Ectodermal cell (in vitro differentiated cells): ENCODE measurements at regions not wholly inside any gene's neighbourhood (a gene's known extent, or its start where the extent isn't known, plus 50 kb on each side); places are given as distances from the start of the nearest gene placed in this dataset.

Experiments used
- H3K27ac ChIP-seq: 2 replicates; pipeline ENCODE4 v1.7.0; 2013; ENCODE audit warnings: mild to moderate bottlenecking, low read depth, low read length; ENCODE audit not compliant: insufficient read depth, poor library complexity, severe bottlenecking
- H3K27me3 ChIP-seq: 2 replicates; pipeline ENCODE4 v1.7.0; 2013; ENCODE audit warnings: mild to moderate bottlenecking, low read length; ENCODE audit not compliant: insufficient read depth, control insufficient read depth, poor library complexity, severe bottlenecking
- H3K36me3 ChIP-seq: one replicate; pipeline ENCODE4 v1.7.0; 2013; ENCODE audit warnings: low read length; ENCODE audit not compliant: control insufficient read depth, insufficient read depth
- H3K4me1 ChIP-seq: one replicate; pipeline ENCODE4 v1.7.0; 2013; ENCODE audit warnings: low read length; ENCODE audit not compliant: control insufficient read depth, insufficient read depth
- H3K4me3 ChIP-seq: 2 replicates; pipeline ENCODE4 v1.7.0; 2013; ENCODE audit warnings: low read depth, low read length, control low read depth; ENCODE audit not compliant: insufficient read depth
- H3K9me3 ChIP-seq: 2 replicates; pipeline ENCODE4 v1.7.0; 2013; ENCODE audit warnings: mild to moderate bottlenecking, low read length, moderate library complexity; ENCODE audit not compliant: control insufficient read depth
- WGBS, 2 experiments: methylation state at CpG; one replicate each; pipeline ENCODE4 v1.1.7; 2013; ENCODE audit warnings: missing lambda C conversion rate in 2 of 2; 5-methylcytosine and 5-hydroxymethylcytosine counted together

- H3K9me3 ChIP-seq: no peaks in the 10 kb centered on the region
- no peak overlapping the region for H3K4me3 ChIP-seq
- H3K4me1 ChIP-seq: no peaks in the 10 kb centered on the region
- H3K27me3 ChIP-seq: no peaks in the 10 kb centered on the region
- H3K27ac ChIP-seq: no peak overlapping the region
- no peaks in the 10 kb centered on the region for H3K36me3 ChIP-seq
- WGBS, 2 experiments: 90 to 91% methylated on average over 9 of the region's 9 CpGs
Observed at GRCh38 chr20:50280851-50281655, 90.4 kb downstream of the CEBPB start.

DNA sequence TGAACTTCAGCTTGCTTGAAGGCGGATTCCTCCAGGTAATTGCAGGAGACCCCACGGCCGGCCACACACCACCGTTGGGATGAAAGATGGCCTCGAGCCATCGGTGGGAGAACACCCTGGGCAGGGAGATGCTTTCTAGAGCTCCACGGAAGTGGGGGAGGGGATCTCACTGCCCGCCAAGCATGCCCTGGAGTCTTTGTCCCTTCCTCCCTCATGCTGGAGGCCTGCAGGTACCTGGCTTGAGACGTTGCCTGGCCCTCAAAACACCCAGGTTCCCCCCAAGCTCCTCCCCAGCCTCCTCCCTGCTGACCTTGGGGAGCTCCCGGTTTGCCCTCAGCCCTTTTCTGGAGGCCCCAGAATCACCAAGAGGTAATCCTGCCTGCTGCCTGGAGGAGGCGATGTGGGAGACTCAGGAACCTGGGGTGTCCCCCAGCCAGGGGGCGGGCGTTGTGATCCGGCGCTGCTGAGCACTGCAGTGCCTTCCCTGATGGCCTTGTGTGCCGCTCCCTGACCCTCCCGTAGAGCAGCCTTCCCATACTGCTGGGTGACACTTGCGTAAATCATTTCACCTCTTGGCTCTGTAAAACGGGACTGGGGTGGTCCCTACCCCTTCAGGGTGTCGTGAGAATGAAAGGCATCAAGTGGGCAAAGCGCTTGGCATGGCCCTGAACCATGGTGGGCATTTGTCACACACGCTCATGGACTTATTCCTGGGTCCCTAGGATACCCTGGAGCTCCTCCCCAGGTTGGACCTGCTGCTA lies 91.4 kb downstream of the CEBPB start:
- Histone ChIP-seq H3K36me3 (no peaks in the 10 kb centered on the region), H3K9me3 (no peaks in the 10 kb centered on the region), H3K27me3 (no peaks in the 10 kb centered on the region), H3K27ac (no peak overlapping the region), H3K4me1 (no peaks in the 10 kb centered on the region), H3K4me3 (no peak overlapping the region)
- WGBS, 2 experiments: 85 to 88% methylated on average over 22 of the region's 22 CpGs

DNA sequence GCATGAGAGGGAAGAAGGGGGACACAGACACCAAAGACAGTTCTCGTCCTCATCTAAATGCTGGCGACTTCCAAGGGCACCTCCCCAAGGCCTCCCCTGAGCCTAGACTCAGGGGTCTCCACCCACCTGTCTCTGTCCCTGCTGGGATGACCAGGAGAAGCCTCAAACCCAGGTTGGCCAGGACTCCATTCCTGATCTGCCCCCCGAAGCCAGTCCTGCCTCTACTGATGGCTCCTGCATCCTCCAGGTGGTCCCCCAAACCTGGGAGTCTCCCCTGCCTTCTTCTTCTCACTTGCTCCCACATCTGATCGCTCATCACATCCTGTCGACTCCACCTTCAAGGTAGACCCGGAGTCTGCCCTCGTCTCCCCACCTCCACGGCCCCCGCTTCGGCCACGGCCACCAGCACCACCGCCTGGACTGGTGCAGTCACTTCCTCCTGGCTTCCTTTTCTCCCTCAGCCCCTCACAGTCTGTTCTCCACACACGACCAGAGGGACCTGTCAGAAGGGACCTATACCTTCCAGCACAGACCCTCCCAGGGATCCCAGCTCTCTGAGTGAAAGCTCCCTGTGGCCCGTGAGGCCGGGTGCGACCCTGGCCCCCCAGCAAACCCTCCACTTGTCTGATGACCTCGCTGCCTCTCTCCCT lies 92.1 kb downstream of the CEBPB start:
- H3K4me1 ChIP-seq: no peaks in the 10 kb centered on the region

GRCh38 chr20:50283370-50283769 lies 92.7 kb downstream of the CEBPB start:
- H3K27ac ChIP-seq: no peak overlapping the region
- no peak overlapping the region for H3K4me3 ChIP-seq
- 78 to 89% methylated on average over 7 of the region's 7 CpGs for WGBS, 2 experiments
- H3K4me1 ChIP-seq: no peaks in the 10 kb centered on the region
- H3K36me3 ChIP-seq: no peaks in the 10 kb centered on the region
- no peaks in the 10 kb centered on the region for H3K9me3 ChIP-seq
- no peaks in the 10 kb centered on the region for H3K27me3 ChIP-seq

More for the DNA sequence above, 92.1 kb downstream of the CEBPB start:
- Histone ChIP-seq H3K36me3 (no peaks in the 10 kb centered on the region), H3K9me3 (no peaks in the 10 kb centered on the region), H3K27me3 (no peaks in the 10 kb centered on the region), H3K27ac (no peak overlapping the region), H3K4me3 (no peak overlapping the region)
- 90 to 91% methylated on average over 17 of the region's 17 CpGs for WGBS, 2 experiments

- Histone ChIP-seq H3K27ac (no peak overlapping the region), H3K27me3 (no peaks in the 10 kb centered on the region), H3K36me3 (no peaks in the 10 kb centered on the region), H3K4me3 (no peak overlapping the region), H3K9me3 (no peaks in the 10 kb centered on the region), H3K4me1 (no peaks in the 10 kb centered on the region)
- 86 to 90% methylated on average over 24 of the region's 24 CpGs for WGBS, 2 experiments
Observed at GRCh38 chr20:50283922-50284810, 93.5 kb downstream of the CEBPB start.

DNA sequence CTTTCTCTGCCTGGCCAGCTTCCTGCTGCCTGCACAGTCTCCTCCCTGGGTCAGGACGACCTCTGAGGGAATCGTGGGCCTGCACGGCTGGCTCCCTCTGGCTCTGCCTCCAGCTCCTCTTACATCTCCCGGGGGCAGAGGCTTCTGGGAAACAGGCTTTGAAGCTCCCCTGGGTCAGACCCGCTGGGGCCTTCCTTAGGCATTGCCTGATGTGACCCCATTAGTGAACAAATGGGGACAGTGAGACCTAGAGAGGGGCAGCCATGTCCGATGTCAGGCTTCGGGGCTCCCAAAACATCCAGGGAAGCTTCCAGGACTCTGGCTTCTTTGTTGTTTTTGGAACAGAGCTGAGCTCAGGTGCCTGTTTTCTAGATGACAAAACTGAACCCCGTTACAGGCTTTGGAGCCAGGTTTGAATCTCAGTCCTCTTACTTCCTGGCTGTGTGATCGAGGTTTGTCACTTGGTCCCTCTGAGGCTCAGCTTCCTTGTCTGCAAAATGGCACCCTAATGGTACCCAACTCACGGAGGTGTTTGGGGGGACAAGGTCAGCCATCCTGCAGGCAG lies 94.3 kb downstream of the CEBPB start:
- H3K4me3 ChIP-seq: no peak overlapping the region
- WGBS, 2 experiments: 79 to 84% methylated on average over 10 of the region's 10 CpGs
- H3K4me1 ChIP-seq: no peaks in the 10 kb centered on the region
- no peaks in the 10 kb centered on the region for H3K36me3 ChIP-seq
- no peak overlapping the region for H3K27ac ChIP-seq
- H3K9me3 ChIP-seq: no peaks in the 10 kb centered on the region
- no peaks in the 10 kb centered on the region for H3K27me3 ChIP-seq

GRCh38 chr20:50285376-50286173 lies 94.9 kb downstream of the CEBPB start:
- Histone ChIP-seq H3K4me3 (no peak overlapping the region), H3K27me3 (no peaks in the 10 kb centered on the region), H3K36me3 (no peaks in the 10 kb centered on the region), H3K9me3 (no peaks in the 10 kb centered on the region), H3K4me1 (no peaks in the 10 kb centered on the region), H3K27ac (no peak overlapping the region)
- 91 to 94% methylated on average over 21 of the region's 21 CpGs for WGBS, 2 experiments

GRCh38 chr20:50286174-50286511 lies 95.5 kb downstream of the CEBPB start:
- Histone ChIP-seq H3K4me1 (no peaks in the 10 kb centered on the region), H3K9me3 (no peaks in the 10 kb centered on the region), H3K27me3 (no peaks in the 10 kb centered on the region), H3K27ac (no peak overlapping the region), H3K4me3 (no peak overlapping the region), H3K36me3 (no peaks in the 10 kb centered on the region)
- 86 to 91% methylated on average over 9 of the region's 9 CpGs for WGBS, 2 experiments

- Histone ChIP-seq H3K4me3 (no peak overlapping the region), H3K4me1 (no peaks in the 10 kb centered on the region), H3K36me3 (no peaks in the 10 kb centered on the region), H3K27me3 (no peaks in the 10 kb centered on the region), H3K27ac (no peak overlapping the region), H3K9me3 (no peaks in the 10 kb centered on the region)
- 85 to 87% methylated on average over 11 of the region's 11 CpGs for WGBS, 2 experiments
Observed at GRCh38 chr20:50286609-50287008, 96.0 kb downstream of the CEBPB start.
